Adrenal gland (tissue), 5 donors: ENCODE measurements at regions not wholly inside any gene's neighbourhood (a gene's known extent, or its start where the extent isn't known, plus 50 kb on each side); places are given as distances from the start of the nearest gene placed in this dataset.
"Not testable (repeated sequence)": the region's sequence is repeated elsewhere in the genome, so short reads cannot be mapped to it uniquely, and the experiment has no call there.

Experiments
- POLR2A ChIP-seq, 2 donors: fragments of 450-650 bp; IDR thresholded peaks; one replicate each; pipeline ENCODE4 v1.6.1; 2017; ENCODE audit warnings: antibody characterized with exemption in 2 of 2, mild to moderate bottlenecking in 2 of 2, moderate library complexity in 1 of 2
- TF ChIP-seq, protein P1 (sequence below), 6 experiments: fragments of 450-650 bp in 4 of 6; fragments of 200-600 bp in 2 of 6; sonication (generic) in 1 of 6; IDR thresholded peaks; 1 replicate in 5 of 6; 2 replicates in 1 of 6; pipeline versions ENCODE4 v1.5.1 to v1.8.0; 2016 to 2021; ENCODE audit warnings: antibody characterized with exemption in 6 of 6, mild to moderate bottlenecking in 2 of 6, moderate library complexity in 1 of 6
- donor health status: DM: no; HTN: no; CAD: no.

- not testable (repeated sequence) for TF ChIP-seq POLR2A (IDR thresholded peaks at IDR 0.05)
- TF ChIP-seq, protein P1, sequence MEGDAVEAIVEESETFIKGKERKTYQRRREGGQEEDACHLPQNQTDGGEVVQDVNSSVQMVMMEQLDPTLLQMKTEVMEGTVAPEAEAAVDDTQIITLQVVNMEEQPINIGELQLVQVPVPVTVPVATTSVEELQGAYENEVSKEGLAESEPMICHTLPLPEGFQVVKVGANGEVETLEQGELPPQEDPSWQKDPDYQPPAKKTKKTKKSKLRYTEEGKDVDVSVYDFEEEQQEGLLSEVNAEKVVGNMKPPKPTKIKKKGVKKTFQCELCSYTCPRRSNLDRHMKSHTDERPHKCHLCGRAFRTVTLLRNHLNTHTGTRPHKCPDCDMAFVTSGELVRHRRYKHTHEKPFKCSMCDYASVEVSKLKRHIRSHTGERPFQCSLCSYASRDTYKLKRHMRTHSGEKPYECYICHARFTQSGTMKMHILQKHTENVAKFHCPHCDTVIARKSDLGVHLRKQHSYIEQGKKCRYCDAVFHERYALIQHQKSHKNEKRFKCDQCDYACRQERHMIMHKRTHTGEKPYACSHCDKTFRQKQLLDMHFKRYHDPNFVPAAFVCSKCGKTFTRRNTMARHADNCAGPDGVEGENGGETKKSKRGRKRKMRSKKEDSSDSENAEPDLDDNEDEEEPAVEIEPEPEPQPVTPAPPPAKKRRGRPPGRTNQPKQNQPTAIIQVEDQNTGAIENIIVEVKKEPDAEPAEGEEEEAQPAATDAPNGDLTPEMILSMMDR (IDR thresholded peaks at IDR 0.05): not testable (repeated sequence)
Observed at GRCh38 chr4:189722324-189723003, 218.2 kb upstream of the FRG1 start.
